ENCODE measurements at regions not wholly inside any gene's neighbourhood (a gene's known extent, or its start where the extent isn't known, plus 50 kb on each side); places are given as distances from the start of the nearest gene placed in this dataset.

DNA sequence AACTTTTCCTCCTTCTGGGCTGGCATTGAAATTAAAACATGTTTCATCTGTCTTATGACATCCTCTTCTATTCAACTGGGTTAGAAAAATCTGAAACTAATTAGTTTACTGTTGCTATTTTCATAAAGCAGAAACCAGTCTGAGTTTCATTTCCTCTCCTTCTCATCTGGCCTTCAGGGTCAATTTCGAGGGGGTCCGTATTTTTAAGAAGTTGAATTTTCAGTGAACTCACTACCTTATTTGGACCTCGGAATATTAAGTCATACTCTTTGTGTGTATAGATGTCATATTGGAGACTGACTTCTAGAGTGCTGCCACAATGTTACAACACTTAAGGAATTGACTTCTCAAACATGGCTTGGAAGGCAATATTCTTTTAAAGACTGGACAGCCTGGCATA lies 485.9 kb downstream of the SQOR start:
- DNase-seq, result no peak

DNA sequence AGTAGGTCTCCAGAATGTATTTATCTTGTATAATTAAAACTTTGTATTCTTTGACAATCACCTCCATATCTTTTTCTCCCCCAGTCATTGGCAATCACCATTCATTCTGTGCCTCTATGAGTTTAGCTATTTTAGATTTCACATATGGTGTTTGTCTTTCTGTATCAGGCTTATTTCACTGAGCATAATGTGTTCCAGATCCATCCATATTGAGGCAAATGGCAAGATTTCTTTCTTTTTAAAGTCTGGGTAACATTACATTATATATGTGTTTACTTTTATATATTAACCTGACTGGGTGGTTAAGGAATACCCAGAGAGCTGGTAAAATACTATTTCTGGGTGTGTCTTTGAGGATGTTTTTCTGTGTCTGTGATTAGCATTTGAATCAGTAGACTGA lies 486.6 kb downstream of the SQOR start:
- no peak for DNase-seq

DNA sequence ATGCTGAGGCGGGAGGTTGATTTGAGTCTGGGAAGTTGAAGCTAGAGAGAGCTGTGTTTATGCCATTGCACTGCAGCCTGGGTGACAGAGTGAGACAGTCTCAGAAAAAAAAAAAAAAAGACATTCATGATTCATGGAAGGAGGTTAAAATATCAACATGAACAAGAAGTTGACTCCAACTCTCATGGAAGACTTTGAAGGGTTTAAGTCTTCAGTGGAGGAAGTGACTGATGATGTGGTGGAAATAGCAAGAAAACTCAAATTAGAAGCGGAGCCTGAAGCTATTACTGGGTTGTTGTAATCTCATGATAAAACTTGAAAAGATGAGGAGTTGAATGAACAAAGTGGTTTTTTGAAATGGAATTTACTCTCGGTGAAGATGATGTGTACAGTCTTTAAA lies 491.8 kb downstream of the SQOR start:
- no peak for DNase-seq

DNA sequence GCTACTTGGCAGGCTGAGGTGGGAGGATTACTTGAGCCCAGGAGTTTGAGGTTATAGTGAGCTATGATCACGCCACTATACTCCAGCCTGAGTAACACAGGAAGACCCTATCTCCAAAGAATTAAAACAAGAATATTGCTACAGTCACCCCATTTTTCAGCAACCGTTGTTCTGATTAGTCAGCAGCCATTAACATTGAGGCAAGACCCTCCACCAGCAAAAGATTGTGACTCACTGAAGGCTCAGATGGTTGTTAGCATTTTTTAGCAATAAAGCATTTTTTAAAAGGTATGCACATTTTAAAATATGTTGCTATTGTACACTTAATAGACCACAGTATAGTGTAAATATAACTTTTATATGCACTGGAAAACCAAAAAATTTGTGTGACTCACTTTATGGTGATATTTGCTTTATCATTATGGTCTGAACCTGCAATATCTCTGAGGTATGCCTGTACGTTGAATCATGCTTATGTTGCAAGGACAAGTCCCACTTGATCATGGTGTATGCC lies 492.6 kb downstream of the SQOR start:
- DNase-seq, result no peak

DNA sequence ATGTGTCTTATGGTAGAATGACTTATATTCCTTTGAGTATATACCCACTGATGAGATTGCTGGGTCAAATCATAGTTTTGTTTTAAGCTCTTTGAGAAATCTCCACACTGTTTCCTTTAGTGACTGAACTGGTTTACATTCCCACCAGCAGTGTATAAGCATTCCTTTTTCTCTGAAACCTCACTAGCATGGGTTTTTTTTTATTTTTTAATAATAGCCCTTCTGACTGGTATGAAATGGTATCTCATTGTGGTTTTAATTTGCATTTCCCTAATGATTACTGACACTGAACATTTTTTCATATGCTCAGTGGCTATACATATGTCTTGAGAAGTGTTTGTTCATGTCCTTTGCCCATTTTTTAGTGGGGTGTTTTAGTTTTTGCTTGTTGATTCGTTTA lies 494.3 kb downstream of the SQOR start:
- DNase-seq, result no peak

DNA sequence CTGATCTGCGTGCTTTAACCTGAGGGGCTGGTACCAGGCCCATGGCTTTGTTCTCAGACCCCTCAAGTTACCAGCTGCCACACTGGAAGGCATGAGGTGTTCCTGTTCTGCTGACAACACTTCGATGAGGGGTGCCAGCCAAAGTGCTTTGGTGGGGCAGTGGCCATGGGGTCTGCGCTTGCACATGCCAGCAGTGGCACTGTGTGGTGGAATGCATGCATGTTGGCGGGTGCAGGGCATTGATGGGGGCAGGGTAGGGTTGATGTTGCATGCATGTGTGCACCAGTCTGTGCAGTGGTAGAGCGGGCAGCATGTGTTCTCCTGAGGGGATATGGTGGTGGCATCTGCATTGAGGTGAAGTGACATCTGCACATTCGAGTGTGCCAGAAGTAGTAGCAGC lies 497.0 kb downstream of the SQOR start:
- no peak for DNase-seq

DNA sequence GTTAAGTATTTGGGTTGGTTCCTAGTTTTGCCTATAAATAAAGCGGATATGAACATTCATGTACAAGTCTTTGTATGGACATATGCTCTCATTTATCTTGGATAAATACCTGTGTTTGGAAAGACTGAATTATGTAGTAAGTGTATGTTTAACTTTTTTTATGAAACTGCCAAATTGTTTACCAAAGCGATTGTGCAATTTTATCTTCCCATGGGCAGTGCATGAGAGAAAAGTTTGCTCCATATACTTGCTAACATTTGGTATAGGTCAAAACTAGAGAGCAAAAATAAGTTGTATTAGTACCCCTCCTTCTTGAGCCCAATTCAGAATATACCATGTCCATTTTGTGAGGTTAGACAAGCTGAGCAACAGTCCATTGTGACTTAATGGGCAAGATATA lies 502.6 kb downstream of the SQOR start:
- no peak for DNase-seq

DNA sequence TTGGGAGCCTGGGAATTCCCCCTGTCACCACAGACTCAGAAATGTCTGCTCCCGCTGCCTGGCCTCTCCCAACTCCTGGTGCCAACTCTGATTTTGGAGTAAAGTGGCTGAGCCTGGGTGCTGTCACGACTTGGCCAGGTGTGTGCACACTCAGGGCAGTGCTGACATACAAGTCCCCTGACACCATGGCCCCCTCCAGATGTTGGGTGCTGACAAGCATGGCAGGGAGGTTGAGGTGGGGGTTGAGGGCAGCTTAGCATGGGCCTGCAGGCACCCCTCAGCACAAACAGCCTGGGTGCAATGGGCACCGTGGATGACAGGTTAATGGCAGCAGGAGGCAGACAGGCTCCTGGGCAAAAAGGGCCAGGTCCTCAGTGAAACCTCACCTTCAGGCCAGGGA lies 511.2 kb downstream of the SQOR start:
- DNase-seq, result no peak

DNA sequence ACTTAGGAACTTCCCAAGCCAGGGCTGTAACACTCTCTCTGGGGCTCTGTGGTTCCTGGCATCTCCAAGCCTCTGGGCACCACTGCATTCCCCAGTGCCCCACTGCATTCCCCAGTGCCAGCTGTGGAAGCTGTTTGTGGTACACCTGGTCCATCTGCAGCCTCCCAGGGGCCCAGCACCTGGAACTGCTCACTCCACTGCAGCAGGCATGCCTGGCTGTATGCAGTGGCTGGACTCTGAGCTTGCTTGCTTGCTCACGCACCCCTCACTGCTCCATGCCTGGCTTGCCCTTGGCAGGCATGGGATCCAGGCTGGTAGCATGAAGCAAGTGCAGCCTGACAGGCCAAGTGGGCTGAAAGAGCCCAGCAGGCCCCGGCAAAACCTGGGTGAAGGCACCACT lies 512.1 kb downstream of the SQOR start:
- DNase-seq, result no peak

DNA sequence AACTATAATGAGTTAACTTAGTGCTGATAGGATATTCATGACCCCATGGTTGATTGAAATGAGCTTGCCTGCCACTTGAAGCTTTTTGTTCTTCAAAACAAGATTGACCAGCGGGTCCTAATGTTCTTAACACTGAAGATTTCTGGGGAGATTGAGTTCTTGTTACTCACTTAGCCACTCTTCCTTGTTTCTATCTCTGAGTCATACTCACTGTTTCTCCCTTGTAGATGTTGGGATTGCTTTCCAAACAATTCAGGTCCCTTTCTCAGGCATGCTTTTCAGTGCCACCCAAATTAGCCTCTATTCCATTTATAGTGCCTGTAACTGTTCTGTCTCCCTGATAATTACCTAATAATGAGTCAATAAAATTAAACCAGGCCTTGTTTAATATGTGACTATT lies 517.0 kb downstream of the SQOR start:
- no peak for DNase-seq

DNA sequence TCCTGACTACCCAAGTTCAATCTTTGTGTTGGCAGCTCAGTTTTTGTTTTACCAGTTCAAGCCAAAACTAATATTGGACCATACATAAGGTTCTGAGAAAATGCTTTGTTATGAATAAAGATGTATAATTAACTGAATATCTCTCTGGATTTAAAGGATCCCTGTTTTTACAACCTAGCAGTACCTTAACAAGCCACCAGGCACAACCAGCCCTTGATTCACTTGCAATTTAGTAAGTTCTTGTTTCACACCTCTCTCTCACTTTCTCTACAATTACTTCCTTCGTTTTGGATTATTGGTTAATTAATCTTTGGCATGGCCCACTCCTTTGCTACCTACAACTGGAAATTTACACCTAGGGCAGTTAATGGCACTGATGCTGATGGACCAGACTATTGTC lies 531.9 kb downstream of the SQOR start:
- DNase-seq, result no peak

DNA sequence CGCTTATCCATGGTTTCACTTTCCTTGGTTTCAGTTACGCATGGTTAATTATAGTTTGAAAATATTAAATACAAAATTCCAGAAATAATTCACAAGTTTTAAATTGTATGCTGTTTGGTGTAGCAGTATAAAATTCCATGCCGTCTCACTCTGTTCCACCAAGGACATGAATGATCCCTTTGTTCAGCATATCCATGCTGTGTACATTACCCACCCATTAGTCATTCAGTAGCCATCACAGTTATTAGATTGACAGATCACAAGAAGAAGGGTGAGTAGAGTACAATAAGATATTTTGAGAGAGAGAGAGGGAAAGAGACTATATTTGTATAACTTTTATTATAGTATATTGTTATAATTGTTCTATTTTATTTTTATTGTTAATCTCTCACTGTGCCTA lies 535.5 kb downstream of the SQOR start:
- DNase-seq, result no peak

DNA sequence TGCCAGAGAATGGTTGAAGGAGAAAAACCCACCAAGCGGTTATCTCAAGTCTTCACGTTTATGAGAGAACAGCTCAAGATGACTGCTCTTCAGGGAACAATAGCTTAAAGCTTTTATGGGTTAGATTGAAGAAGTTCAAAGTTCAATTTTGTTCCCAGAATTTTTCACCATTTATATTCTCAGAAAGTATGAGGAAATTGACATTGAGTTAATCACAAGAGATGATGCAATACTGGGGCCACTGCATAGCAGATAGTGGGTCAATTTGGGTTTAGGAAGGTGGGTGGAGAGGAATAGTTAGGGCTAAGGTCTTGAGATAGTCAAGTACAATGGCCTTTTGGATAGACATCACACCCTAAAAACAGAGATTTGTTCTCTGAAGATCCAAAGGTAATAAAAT lies 539.3 kb downstream of the SQOR start:
- DNase-seq, result no peak

DNA sequence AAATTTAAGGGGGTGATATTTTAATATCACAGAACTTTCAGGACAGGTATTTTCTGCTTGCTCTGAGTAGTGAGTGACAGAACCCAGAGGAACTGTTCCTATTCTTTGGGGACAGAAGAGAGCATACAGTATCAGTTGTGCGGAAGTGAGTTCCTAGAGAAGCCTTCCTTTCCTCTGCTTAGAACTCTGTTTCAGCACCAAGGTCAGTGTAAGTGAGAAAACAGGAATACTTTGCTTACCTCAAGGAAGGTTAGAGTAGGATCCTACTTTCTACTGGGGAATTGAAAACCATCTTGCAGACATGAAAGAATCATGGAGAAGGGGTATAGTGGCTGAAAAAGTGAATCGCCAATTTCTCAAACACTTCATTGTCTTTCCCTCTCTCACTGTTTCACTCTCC lies 542.4 kb downstream of the SQOR start:
- no peak for DNase-seq

DNA sequence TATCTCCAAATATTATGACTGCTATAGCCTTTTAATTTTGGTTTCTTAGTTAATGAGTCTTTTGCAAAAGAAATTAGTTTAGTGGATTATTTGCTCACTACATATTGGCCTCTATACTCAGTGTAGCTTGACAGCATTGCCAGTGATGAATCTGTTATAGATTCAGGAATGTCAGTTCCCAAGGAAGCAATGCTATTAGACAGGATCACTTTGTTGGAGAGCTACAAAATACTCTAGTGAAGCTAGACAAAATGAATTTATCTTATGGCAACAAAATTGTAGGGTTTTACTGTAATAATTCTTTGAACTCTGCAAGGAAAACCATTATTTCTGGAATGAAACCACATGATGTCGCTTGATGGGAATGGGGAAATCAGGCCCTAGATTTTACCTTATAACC lies 543.3 kb downstream of the SQOR start:
- no peak for DNase-seq

DNA sequence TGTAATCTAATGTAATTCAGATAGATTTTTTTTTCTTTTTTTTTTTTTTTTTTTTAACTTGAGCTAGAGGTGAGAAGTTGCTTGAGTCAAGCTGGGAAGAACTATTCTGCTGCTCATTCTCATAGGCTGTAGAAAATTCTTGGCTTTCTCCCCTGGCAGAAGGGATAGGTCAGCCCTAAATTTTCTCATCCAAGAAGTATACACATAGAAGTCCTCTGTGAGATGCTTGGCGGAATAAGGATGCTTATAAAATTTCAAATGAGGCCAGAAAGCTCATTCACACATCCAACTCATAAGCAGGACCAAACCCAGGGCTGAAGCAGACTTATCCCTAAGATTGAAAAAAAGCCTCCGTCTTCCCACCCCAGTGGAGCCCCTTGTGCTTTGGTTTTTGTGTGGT lies 572.5 kb downstream of the SQOR start:
- no peak for DNase-seq

DNA sequence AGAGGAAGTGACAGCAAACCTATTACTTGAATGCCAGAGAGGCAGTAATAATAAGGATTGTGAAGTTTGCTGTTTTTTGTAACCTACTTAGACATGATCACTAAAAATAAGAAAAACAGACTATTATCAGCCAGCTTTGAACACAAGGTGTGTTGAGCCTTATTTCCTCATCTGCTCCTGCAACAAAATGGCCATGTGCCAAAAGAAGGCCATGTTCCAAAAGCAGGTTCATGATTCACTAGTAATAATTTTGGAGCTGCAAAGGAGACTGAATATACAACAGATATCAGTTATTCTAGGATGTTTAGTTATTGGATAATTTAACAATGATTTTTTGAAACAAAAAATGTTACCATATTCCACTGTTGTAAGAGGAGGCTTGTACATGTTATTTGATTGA lies 578.7 kb downstream of the SQOR start:
- no peak for DNase-seq

DNA sequence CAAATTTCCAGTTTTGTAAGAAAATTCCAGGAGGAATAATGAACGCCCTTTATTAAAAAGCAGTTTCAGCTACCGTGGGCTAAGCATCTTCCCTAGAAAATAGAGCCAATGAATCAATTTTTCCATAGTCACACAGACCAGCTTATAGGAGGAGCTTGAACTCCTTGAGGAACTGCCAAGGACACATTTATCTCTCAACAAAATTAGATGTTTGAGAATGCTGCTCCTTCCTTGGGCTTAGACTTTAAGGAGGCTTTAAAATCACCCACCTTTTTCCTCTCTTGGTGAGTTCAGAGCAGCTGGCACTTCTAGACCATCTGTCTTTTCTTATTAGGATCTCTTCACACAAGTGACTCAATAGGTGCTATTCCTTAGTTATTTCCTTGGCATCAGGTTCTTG lies 588.0 kb downstream of the SQOR start:
- no peak for DNase-seq

DNA sequence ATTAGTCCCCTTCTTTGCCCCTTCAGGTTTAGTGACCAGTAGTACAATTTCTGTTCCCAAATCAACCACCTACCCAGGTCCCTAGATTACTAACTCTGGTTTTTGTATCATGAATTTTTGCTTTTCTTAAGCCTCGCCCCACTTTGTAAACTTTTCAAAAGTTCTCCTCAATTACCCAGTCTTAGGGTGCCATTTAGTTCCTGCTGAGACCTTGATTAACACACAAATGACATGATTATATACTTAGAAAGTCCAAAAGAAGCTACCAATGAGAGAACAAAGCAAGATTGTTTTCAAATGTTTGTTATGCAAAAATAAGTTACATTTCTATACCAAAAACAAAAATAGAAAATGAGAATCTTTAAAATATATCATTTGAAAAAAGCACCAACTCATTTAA lies 594.4 kb downstream of the SQOR start:
- no peak for DNase-seq

DNA sequence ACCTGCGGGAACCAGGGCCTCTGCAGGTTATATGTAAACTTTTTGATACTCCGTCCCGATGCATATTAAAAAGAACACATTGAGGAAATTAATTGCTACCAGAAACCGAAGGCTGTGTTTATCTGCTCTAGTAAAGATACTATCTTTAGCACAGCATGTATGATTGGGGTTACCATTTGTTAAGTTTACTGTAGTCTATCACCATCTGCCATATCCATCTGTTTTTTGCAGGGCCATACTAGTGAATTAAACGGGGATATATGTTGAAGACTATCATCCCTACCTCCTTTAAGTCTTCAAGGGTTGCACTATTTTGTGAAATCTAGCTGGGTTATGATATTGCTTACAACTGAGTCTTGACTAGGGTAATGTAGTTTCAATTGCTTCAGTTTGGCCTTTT lies 597.0 kb downstream of the SQOR start:
- no peak for DNase-seq

DNA sequence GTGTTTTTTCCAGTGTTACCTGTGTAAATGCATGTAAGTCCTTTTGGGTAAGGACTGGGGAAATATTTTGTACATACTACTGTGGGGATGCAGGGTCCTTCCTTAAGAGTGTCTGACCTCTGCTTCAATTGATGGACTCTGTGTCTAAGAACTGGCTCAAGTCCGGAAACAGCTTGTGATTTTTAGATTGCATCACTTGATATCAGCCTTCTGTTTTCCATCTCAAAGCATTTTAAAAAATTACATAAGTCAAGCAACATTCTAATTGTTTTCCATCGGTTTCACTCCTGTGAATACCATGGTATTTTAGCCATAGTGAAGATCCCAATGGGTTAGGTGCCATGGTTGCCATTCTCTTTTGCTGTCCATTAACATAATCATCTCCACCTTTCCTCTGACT lies 597.6 kb downstream of the SQOR start:
- no peak for DNase-seq

DNA sequence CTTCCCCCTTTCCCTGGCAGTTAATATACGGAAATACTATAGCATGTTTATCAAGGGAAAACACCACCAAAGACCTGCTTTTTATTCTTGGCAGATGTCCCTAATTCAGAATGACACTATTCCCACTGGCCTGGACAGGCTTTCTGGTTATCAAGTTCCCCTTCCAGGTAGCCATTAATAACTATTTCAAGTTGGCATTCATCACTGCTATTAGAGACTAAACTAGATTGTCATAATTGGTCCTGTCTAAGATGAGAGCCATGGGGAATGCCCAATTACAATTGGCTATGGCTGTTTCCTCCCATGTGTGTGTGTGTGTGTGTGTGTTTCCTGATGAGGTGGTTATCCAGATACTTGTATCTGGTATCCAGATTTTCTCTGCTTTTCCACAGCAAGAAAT lies 608.1 kb downstream of the SQOR start:
- no peak for DNase-seq

DNA sequence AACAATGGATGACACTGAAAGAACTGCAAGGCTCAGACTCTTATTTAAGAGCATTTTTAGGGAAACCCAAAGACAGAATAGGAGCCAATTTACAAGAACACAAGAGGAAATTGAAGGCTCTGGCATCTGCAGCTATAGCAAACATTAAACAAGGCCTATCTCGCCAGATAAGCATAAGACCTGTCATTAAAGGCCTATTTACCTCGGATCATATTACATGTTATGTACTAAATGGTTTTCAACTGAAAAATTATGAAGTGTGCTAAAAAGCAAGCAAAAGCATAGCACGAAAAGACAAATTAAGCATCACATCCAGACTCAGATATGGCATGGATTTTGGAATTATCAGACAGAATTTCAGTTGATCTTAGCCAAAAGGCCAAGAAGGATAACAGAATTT lies 617.1 kb downstream of the SQOR start:
- DNase-seq, result peak; percentile 66

DNA sequence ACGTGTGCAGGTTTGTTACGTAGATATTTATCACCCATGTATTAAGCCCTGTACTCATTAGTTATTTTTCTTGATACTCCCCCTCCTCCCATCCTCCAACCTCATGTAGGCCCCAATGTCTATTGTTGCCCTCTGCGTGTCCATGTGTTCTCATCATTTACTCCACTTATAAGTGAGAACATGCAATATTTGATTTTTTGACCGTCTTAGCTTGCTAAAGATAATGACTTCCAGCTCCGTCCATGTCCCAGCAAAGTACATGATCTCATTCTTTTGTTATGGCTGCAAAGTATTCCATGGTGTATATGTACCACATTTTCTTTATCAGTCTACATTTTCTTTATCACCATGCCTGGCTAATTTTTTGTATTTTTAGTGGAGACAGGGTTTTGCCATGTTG lies 623.2 kb downstream of the SQOR start:
- no peak for DNase-seq

DNA sequence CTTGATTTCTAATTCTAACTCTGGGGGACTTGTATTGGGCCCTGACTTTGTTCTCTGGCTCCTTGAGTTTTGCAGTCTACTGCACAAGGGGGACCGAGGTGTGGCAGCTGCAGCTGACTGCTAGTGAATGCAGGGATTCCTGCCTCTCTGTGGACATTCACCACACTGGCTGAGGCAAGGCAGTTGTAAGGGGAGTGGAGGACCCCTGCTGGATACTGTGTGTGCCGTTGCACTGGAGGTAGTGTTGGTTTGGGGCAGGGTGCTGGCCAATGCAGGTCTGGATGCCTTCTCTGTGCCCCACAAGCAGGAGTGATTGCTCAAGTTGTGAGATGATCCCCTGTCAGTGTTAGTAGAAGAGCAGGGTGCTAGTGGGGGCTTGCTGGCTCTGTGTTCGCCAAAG lies 626.1 kb downstream of the SQOR start:
- peak; percentile 2 for DNase-seq

DNA sequence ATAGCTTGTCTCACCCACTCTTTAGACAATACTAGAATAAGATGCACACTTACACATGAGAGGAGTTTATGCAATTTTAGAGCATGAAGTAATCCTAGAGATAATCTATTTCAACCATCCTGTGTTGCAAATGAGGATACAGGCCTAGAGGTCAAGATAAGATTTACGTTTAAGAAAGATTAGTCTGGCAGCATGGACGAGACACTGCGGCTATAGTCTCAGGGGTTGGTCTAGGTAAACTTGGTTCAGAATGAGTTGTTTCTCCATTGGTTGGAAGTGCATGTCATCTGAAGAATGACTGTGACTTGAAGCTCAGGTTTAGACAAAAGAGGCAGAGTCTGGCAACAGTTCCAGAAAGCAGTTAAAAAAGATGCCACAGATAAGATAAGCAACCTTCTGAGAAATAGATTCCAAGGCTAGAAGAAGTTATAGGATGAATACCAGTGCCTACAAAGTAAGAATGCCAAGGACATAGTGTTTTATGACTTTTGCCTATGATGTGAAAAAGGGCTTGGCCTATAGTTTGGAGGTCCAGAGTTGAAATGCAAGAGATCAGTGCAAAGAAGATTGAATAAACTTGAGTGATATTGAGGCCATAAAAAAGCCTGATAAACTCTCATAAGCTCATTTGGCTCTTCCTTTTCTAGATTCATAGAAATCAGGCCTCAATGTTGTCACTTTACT lies 631.0 kb downstream of the SQOR start:
- DNase-seq, result no peak
